ENCODE measurements at regions not wholly inside any gene's neighbourhood (a gene's known extent, or its start where the extent isn't known, plus 50 kb on each side); places are given as distances from the start of the nearest gene placed in this dataset.
A peak's percentile ranks its signal among the peaks of the same experiment; 100 is the strongest.
"Not testable (repeated sequence)": the region's sequence is repeated elsewhere in the genome, so short reads cannot be mapped to it uniquely, and the experiment has no call there.

- no peak for DNase-seq
Observed at GRCh38 chr1:30450818-30451233, 272.6 kb downstream of the MATN1 start.

GRCh38 chr1:30450148-30450817 is 273.1 kb downstream of the MATN1 start:
- no peak for DNase-seq

GRCh38 chr1:30449428-30450147 is 273.8 kb downstream of the MATN1 start:
- DNase-seq = no peak

GRCh38 chr1:30449003-30449402 is 274.4 kb downstream of the MATN1 start:
- DNase-seq = peak in 1 of 2 donors; percentile 1

- DNase-seq = no peak
Observed at GRCh38 chr1:30447701-30448100, 275.7 kb downstream of the MATN1 start.

- DNase-seq = no peak
Observed at GRCh38 chr1:30447080-30447479, 276.3 kb downstream of the MATN1 start.

- DNase-seq = no peak
Observed at GRCh38 chr1:30446508-30446907, 276.9 kb downstream of the MATN1 start.

- DNase-seq = no peak
Observed at GRCh38 chr1:30446095-30446494, 277.3 kb downstream of the MATN1 start.

GRCh38 chr1:30445449-30445848 is 277.9 kb downstream of the MATN1 start:
- no peak for DNase-seq

GRCh38 chr1:30444850-30445249 is 278.5 kb downstream of the MATN1 start:
- DNase-seq = no peak

- no peak for DNase-seq
Observed at GRCh38 chr1:30444401-30444800, 279.0 kb downstream of the MATN1 start.

- not testable (repeated sequence) for DNase-seq
Observed at GRCh38 chr1:30438274-30438673, 285.1 kb downstream of the MATN1 start.

GRCh38 chr1:30437059-30437576 is 286.3 kb downstream of the MATN1 start:
- DNase-seq = no peak

- no peak for DNase-seq
Observed at GRCh38 chr1:30427545-30427944, 295.8 kb downstream of the MATN1 start.

- DNase-seq = no peak
Observed at GRCh38 chr1:30425046-30425445, 298.3 kb downstream of the MATN1 start.

GRCh38 chr1:30423570-30423969 is 299.8 kb downstream of the MATN1 start:
- no peak for DNase-seq

GRCh38 chr1:30422251-30422650 is 301.1 kb downstream of the MATN1 start:
- no peak for DNase-seq

GRCh38 chr1:30420519-30421050 is 302.8 kb downstream of the MATN1 start:
- no peak for DNase-seq

- DNase-seq = no peak
Observed at GRCh38 chr1:30419831-30420230, 303.6 kb downstream of the MATN1 start.

GRCh38 chr1:30418939-30419720 is 304.3 kb downstream of the MATN1 start:
- DNase-seq = no peak

GRCh38 chr1:30418061-30418938 is 305.1 kb downstream of the MATN1 start:
- no peak for DNase-seq

- no peak for DNase-seq
Observed at GRCh38 chr1:30417701-30418046, 305.7 kb downstream of the MATN1 start.

Data from inflammatory macrophage treated with lipopolysaccharide for 1 hour (primary cell).